Ishikawa (cell line): ENCODE measurements at regions not wholly inside any gene's neighbourhood (a gene's known extent, or its start where the extent isn't known, plus 50 kb on each side); places are given as distances from the start of the nearest gene placed in this dataset.

Source experiments
- CEBPB ChIP-seq: IDR thresholded peaks from 2 replicates; pipeline ENCODE4 v1.6.1; 2012
- CREB1 ChIP-seq: IDR thresholded peaks from 2 replicates; pipeline ENCODE4 v1.6.1; 2012; ENCODE audit warnings: low read depth
- EGR1 ChIP-seq: IDR thresholded peaks from 2 replicates; pipeline ENCODE4 v1.6.1; 2012
- EP300 ChIP-seq: IDR thresholded peaks from 2 replicates; pipeline ENCODE4 v1.6.1; 2012; ENCODE audit warnings: borderline replicate concordance
- FOXM1 ChIP-seq: IDR thresholded peaks from 2 replicates; pipeline ENCODE4 v1.6.1; 2012; ENCODE audit warnings: low read depth, borderline replicate concordance
- NFIC ChIP-seq: IDR thresholded peaks from 2 replicates; pipeline ENCODE4 v1.6.1; 2012
- RAD21 ChIP-seq: IDR thresholded peaks from 2 replicates; pipeline ENCODE4 v1.6.1; 2012; ENCODE audit warnings: low read depth
- TAF1 ChIP-seq: IDR thresholded peaks from 2 replicates; pipeline ENCODE4 v1.6.1; 2012; ENCODE audit warnings: low read depth, mild to moderate bottlenecking
- TCF12 ChIP-seq: IDR thresholded peaks from 2 replicates; pipeline ENCODE4 v1.6.1; 2012; ENCODE audit warnings: low read depth
- TEAD4 ChIP-seq: IDR thresholded peaks from 2 replicates; pipeline ENCODE4 v1.6.1; 2012
- YY1 ChIP-seq: IDR thresholded peaks from 2 replicates; pipeline ENCODE4 v1.6.1; 2012; ENCODE audit warnings: low read depth
- ZBTB7A ChIP-seq: IDR thresholded peaks from 2 replicates; pipeline ENCODE4 v1.6.1; 2012; ENCODE audit warnings: low read depth
- TF ChIP-seq, protein P1 (sequence below): IDR thresholded peaks from 2 replicates; pipeline ENCODE4 v1.6.1; 2012; ENCODE audit warnings: low read depth, mild to moderate bottlenecking
- TF ChIP-seq, protein P2 (sequence below): IDR thresholded peaks from 2 replicates; pipeline ENCODE4 v1.6.1; 2012
- TF ChIP-seq, protein P3 (sequence below): IDR thresholded peaks from 2 replicates; pipeline ENCODE4 v1.6.1; 2012

DNA sequence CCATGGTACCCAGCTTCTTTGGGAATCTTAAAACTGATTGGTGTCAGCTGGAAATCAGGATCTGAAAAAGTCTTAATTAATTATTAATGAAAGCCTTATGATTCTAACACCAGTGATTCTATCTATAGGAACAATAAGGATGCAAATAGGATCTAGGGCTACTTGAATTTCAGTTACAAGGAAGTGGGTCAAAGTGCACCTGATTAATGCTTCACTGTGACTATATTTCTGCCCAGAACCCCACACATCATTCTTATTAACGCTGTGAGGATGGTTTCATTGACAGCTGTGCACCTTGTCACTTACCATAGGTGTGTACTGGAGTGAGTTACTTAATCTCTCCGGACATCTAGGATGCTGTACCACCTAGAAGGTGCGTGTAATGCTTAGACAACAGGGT lies 99.8 kb upstream of the ETV3 start:
- no peak for TF ChIP-seq CEBPB
- TF ChIP-seq, protein P1, sequence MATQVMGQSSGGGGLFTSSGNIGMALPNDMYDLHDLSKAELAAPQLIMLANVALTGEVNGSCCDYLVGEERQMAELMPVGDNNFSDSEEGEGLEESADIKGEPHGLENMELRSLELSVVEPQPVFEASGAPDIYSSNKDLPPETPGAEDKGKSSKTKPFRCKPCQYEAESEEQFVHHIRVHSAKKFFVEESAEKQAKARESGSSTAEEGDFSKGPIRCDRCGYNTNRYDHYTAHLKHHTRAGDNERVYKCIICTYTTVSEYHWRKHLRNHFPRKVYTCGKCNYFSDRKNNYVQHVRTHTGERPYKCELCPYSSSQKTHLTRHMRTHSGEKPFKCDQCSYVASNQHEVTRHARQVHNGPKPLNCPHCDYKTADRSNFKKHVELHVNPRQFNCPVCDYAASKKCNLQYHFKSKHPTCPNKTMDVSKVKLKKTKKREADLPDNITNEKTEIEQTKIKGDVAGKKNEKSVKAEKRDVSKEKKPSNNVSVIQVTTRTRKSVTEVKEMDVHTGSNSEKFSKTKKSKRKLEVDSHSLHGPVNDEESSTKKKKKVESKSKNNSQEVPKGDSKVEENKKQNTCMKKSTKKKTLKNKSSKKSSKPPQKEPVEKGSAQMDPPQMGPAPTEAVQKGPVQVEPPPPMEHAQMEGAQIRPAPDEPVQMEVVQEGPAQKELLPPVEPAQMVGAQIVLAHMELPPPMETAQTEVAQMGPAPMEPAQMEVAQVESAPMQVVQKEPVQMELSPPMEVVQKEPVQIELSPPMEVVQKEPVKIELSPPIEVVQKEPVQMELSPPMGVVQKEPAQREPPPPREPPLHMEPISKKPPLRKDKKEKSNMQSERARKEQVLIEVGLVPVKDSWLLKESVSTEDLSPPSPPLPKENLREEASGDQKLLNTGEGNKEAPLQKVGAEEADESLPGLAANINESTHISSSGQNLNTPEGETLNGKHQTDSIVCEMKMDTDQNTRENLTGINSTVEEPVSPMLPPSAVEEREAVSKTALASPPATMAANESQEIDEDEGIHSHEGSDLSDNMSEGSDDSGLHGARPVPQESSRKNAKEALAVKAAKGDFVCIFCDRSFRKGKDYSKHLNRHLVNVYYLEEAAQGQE = no peak

DNA sequence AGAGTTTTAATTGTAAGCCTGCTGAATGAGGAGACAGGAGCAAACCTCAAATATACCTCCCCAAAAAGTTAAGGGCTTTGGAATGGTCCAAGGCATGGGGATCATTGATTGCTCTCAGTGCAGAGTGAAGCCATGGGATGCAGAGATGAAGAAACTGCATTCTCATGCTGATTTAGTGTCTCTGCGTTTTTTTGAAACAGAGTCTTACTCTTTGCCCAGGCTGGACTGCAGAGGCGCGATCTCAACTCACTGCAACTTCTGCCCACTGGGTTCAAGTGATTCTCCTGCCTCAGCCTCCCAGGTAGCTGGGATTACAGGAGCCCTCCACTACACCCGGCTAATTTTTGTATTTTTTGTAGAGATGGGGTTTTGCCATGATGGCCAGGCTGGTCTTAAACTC lies 99.3 kb upstream of the ETV3 start:
- no peak for TF ChIP-seq RAD21
- TF ChIP-seq FOXM1 = no peak
- TF ChIP-seq TCF12 = no peak
- no peak for TF ChIP-seq CREB1
- TF ChIP-seq EP300 = no peak
- no peak for TF ChIP-seq ZBTB7A
- TF ChIP-seq EGR1 = no peak
- TF ChIP-seq, protein P2, sequence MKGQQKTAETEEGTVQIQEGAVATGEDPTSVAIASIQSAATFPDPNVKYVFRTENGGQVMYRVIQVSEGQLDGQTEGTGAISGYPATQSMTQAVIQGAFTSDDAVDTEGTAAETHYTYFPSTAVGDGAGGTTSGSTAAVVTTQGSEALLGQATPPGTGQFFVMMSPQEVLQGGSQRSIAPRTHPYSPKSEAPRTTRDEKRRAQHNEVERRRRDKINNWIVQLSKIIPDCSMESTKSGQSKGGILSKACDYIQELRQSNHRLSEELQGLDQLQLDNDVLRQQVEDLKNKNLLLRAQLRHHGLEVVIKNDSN = no peak
- no peak for TF ChIP-seq NFIC
- no peak for TF ChIP-seq YY1
- TF ChIP-seq TEAD4 = no peak
- TF ChIP-seq CEBPB = no peak
- TF ChIP-seq, protein P3, sequence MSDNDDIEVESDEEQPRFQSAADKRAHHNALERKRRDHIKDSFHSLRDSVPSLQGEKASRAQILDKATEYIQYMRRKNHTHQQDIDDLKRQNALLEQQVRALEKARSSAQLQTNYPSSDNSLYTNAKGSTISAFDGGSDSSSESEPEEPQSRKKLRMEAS = no peak
- TF ChIP-seq, protein P1 = no peak
- no peak for TF ChIP-seq TAF1

DNA sequence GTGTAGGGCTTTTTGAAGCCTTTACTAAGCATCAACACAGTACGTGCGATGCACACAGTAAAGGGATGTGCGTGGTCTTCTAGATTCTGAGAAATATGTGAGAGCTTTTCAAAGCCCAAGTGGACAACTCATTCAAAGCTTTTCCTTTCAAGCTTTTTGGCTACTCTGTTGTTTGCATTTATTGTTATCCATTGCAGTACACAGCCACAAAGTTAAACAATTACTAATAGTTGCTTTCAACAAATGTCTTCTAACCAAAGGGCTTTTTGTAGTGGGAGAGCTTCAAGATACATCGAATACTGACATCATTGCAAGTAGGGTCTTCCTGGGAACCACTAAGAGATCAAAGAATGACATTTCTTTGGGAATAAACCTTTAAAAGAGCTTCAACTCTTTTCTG lies 97.9 kb upstream of the ETV3 start:
- no peak for TF ChIP-seq TEAD4

DNA sequence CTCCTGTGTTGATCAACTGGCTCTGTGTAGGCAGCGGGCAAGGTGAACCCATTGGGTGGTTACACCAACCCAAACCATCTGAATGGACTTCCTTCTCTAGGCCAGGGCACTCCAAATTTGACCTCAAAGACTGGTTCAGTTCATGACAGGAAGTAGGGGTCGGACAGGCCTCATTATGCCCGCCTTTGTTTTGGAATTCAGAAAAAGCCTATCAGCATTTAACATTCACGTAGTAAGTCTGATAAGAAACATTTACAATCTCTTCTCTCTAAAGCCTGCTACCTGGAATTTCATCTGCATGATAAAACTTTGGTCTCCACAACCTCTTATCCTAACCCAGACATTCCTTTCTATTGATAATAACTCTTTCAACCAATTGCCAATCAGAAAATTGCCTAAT lies 97.1 kb upstream of the ETV3 start:
- no peak for TF ChIP-seq FOXM1
- TF ChIP-seq ZBTB7A = no peak
- TF ChIP-seq CREB1 = no peak
- no peak for TF ChIP-seq YY1
- TF ChIP-seq, protein P2 = no peak
- TF ChIP-seq, protein P3 = no peak
- no peak for TF ChIP-seq TEAD4
- no peak for TF ChIP-seq EGR1
- TF ChIP-seq CEBPB = no peak
- TF ChIP-seq TCF12 = no peak
- no peak for TF ChIP-seq RAD21
- TF ChIP-seq NFIC = no peak
- no peak for TF ChIP-seq EP300

DNA sequence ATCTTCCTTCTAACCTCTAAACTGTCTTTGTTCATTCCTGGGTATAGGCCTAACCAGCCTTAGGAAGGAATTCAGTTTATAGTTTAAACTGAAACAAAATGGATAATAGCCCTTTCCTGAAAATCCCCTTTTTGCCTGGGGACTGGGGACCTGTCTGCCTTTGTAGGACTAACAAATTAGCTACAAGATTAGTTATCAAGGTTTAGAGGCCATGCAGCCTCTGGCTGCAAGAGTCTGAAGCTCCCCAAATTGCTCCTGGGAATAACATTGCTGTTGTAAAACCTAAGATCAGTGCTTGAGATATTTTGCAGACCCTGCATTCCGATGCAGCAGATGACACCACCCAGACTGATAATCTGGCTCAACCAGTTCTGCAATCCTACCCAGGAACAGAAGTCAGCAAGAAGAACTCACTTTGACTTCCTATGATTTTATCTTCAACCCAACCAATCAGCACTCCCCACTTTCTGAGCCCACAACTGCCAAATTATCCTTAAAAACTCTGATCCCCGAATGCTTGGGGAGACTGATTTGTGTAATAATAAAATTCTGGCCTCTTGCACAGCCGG lies 96.6 kb upstream of the ETV3 start:
- TF ChIP-seq TAF1 = no peak
- no peak for TF ChIP-seq EP300
- TF ChIP-seq YY1 = no peak
- TF ChIP-seq RAD21 = no peak
- no peak for TF ChIP-seq TCF12
- TF ChIP-seq TEAD4 = no peak
- TF ChIP-seq EGR1 = no peak
- TF ChIP-seq, protein P2 = no peak
- no peak for TF ChIP-seq NFIC

DNA sequence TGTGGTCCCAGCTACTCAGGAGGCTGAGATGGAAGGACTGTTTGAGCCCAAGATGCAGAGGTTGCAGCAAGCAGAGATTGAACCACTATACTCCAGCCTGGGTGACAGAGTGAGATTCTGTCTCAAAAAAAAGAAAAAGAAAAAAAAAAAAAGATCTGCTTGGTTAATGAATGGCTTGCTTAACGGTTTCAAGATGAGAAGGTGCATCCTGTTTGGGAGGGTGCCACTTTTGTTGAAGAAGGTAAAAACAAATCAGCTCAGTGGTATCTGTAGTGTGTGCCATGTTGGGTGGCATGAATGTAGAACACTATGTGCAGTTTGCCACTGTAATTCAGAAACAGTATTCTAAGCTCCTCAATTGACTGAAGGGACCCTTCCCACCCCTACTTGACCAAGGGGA lies 94.9 kb upstream of the ETV3 start:
- TF ChIP-seq, protein P3 = no peak
- TF ChIP-seq TAF1 (no peak), YY1 (no peak), CREB1 (no peak), CEBPB (no peak), TEAD4 (no peak), RAD21 (no peak), EGR1 (no peak), EP300 (no peak)
- TF ChIP-seq, protein P2 = no peak
- TF ChIP-seq, protein P1 = no peak
